C4-2B (cell line): ENCODE measurements at regions not wholly inside any gene's neighbourhood (a gene's known extent, or its start where the extent isn't known, plus 50 kb on each side); places are given as distances from the start of the nearest gene placed in this dataset.

Experiments
- ZFX ChIP-seq: fragments of 450-650 bp; IDR thresholded peaks from 2 replicates; pipeline ENCODE4 v1.6.1; 2017
- TF ChIP-seq, protein P1 (sequence below): fragments of 450-650 bp; conservative IDR thresholded peaks from 2 replicates; pipeline ENCODE4 v1.5.1; 2017; ENCODE audit warnings: mild to moderate bottlenecking

- TF ChIP-seq, protein P1, sequence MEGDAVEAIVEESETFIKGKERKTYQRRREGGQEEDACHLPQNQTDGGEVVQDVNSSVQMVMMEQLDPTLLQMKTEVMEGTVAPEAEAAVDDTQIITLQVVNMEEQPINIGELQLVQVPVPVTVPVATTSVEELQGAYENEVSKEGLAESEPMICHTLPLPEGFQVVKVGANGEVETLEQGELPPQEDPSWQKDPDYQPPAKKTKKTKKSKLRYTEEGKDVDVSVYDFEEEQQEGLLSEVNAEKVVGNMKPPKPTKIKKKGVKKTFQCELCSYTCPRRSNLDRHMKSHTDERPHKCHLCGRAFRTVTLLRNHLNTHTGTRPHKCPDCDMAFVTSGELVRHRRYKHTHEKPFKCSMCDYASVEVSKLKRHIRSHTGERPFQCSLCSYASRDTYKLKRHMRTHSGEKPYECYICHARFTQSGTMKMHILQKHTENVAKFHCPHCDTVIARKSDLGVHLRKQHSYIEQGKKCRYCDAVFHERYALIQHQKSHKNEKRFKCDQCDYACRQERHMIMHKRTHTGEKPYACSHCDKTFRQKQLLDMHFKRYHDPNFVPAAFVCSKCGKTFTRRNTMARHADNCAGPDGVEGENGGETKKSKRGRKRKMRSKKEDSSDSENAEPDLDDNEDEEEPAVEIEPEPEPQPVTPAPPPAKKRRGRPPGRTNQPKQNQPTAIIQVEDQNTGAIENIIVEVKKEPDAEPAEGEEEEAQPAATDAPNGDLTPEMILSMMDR: no peak
- TF ChIP-seq ZFX: no peak
Observed at GRCh38 chr1:59029411-59030167, 245.7 kb upstream of the JUN start.
